NCI-H128 (cell line): ENCODE measurements at regions not wholly inside any gene's neighbourhood (a gene's known extent, or its start where the extent isn't known, plus 50 kb on each side); places are given as distances from the start of the nearest gene placed in this dataset.
"Not testable (repeated sequence)": the region's sequence is repeated elsewhere in the genome, so short reads cannot be mapped to it uniquely, and the experiment has no call there.

ENCODE experiments used
- DNase-seq: peaks from one replicate; lab custom pipeline; 2025; ENCODE audit not compliant: unreplicated experiment; lab: John Stamatoyannopoulos, UW

GRCh38 chr2:120513776-120514357, 167.9 kb downstream of the INHBB start:
- DNase-seq = no peak

GRCh38 chr2:120514521-120514920, 168.6 kb downstream of the INHBB start:
- DNase-seq = no peak

GRCh38 chr2:120515066-120515758, 169.3 kb downstream of the INHBB start:
- DNase-seq = not testable (repeated sequence)

GRCh38 chr2:120515759-120516678, 170.1 kb downstream of the INHBB start:
- DNase-seq = no peak

GRCh38 chr2:120516679-120517314, 170.9 kb downstream of the INHBB start:
- DNase-seq = no peak

- no peak for DNase-seq
Observed at GRCh38 chr2:120517751-120518469, 172.0 kb downstream of the INHBB start.

GRCh38 chr2:120518819-120519218, 172.9 kb downstream of the INHBB start:
- DNase-seq = no peak

- no peak for DNase-seq
Observed at GRCh38 chr2:120519469-120519868, 173.5 kb downstream of the INHBB start.

- no peak for DNase-seq
Observed at GRCh38 chr2:120520454-120520853, 174.5 kb downstream of the INHBB start.

GRCh38 chr2:120520929-120521912, 175.3 kb downstream of the INHBB start:
- no peak for DNase-seq

GRCh38 chr2:120522151-120522751, 176.3 kb downstream of the INHBB start:
- DNase-seq = no peak

- no peak for DNase-seq
Observed at GRCh38 chr2:120523766-120524165, 177.8 kb downstream of the INHBB start.

- DNase-seq = no peak
Observed at GRCh38 chr2:120524174-120524573, 178.2 kb downstream of the INHBB start.

GRCh38 chr2:120525056-120526046, 179.4 kb downstream of the INHBB start:
- no peak for DNase-seq

- no peak for DNase-seq
Observed at GRCh38 chr2:120526047-120526562, 180.2 kb downstream of the INHBB start.

GRCh38 chr2:120526997-120527945, 181.3 kb downstream of the INHBB start:
- DNase-seq = no peak
